ENCODE measurements at regions not wholly inside any gene's neighbourhood (a gene's known extent, or its start where the extent isn't known, plus 50 kb on each side); places are given as distances from the start of the nearest gene placed in this dataset.
A peak's percentile ranks its signal among the peaks of the same experiment; 100 is the strongest.
"Not testable (repeated sequence)": the region's sequence is repeated elsewhere in the genome, so short reads cannot be mapped to it uniquely, and the experiment has no call there.

DNA sequence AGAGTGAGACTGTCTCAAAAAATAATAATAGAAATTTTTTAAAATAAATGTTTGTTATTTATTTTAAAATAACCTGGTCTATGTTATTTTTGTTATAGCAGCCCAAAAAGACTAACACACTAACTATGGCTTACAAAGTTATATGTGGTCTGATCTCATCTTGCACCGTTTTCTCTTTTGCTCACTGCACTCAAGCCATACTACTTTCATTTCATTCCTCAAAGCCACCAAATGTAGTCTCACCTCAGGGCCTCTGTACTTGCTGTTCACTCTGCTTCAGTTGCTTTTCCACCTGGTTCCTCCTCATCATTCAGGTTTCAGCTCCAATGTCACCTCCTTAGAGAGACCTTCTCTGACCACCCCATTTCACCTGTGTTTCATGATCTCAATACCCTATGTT is 55.2 kb upstream of the MDM1 start:
- DNase-seq, result no peak

DNA sequence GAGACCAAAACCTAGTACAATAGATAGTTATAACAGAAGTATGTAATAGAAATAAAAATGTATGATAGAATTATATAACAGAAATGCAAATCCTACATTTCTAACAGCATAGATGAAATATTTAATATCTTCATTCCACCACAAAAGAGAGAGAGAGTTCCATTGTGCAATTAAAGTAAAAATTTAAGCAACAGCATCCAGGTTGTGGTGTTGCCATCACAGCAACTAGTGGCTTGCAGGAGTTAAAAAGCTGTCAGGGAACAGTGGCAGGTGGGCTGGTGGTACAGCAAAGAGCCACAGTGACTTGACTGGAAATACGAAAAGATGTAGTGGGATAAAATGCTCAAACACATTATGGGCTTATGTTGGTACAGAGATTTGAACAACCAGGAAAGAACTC is 57.1 kb upstream of the MDM1 start:
- no peak for DNase-seq

DNA sequence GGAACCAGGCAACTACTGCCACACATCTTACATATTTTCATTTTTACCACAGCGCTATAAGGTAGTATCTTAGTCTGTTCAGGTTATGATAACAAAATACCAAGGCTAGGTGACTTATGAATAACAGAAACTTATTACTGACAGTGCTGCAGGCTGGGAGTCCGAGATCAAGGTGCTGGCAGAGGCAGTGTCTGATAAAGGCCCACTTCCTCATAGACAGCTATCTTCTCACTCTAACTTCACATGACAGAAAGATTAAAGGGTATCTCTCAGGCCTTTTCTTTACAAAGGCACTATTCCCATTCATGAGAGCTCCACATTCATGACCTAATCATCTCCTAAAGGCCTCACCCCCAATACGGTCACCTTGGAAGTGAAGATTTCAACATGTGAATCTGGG is 59.8 kb upstream of the MDM1 start:
- DNase-seq, result no peak

DNA sequence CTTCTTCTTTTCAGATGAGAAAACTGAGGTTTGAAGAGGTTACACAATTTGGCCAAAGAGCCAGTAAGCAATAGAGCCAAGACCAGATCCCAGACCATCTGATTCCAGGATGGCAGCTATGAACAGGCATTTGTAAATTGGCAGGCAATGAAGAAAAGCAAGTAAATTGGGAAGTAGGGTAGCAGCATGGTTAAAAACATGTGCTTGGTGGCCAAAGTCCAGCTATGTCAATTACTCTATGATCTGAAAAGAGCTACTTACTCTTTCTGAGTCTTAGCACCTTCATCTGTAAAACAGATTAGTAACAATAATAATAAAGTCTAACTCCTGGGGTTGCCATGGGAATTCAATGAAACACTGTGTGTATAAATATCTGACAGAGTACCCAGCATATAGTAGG is 60.2 kb upstream of the MDM1 start:
- DNase-seq, result no peak

DNA sequence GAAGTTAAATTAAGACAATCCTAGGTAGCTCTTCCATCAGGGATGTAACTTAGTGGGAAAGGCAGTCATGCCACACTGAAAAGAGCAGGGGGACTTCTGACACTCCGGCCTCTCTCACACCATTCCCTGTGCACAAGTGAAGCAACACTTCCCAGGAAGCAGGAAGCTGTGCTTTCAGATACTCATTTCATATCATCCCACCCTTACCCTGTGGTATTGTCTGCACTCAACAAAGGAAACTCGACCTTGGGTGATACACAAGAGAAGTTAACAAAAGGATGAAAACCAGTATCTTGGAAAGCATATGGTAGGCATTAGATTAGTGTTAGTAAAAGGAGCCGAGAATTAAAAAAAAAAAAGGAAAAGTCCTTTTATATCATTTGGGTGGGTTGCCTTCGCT is 61.3 kb upstream of the MDM1 start:
- DNase-seq, result no peak

DNA sequence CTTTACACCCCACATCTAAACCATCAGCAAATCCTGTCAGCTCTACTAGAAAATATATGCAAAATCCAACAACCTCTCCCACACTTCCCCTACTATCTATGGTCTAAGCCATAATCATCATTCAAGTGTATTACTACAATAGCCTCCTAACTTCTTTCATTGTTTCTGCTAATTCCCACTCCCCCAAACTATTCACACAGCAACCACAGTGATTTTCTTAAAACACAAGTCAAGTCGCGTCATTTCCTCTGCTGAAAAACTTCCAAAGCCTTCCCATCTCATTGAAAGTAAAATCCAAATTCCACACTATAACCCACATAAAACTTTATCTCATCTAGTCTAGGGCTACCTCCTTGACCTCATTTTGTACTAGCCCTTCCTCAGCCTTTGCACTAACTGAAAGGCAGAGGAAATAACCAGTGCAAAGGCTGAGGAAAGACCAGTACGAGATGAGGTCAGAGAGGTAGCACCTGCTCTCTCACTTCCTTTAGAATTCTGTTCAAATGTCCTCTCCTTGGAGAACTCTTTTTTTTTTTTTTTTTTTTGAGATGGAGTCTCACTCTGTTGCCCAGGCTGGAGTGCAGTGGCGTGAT is 65.5 kb upstream of the MDM1 start:
- DNase-seq, result no peak

DNA sequence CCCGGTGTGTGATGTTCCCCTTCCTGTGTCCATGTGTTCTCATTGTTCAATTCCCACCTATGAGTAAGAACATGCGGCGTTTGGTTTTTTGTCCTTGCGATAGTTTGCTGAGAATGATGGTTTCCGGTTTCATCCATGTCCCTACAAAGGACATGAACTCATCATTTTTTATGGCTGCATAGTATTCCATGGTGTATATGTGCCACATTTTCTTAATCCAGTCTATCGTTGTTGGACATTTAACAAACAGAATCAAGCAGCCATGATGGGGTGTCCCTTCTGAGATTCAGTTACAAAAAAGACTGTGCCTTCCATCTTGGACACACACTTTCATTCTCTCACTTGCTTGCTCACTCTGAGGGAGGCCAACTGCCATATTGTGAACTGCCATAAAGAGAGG is 66.5 kb upstream of the MDM1 start:
- DNase-seq, result not testable (repeated sequence)

DNA sequence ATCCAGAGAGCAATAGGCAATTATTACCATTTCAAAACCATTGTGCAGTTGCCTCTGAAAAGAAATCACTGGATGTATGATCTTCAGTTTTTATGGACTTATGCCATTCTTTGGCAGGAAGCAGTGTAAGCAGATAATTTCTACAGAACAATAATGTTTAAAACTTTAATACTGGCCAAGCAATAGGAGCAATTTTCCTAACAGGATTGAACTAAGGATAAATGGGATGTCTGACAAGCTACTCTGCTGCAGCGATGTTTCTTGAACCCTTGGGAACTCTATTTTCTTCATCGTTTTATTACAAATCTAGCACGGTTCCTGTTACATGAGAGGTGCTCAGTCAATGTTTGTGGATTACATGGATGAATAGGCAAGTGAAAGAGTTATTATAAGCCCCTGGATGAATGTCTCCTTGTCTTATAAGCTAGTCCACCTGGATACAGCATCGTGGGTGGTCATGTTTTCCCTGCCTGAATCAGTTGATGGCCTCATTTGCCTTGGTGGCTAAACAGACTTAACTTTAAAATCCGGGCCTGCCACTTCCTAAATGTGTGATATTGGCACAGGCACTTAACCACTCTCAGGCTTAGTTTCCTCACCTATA is 68.2 kb upstream of the MDM1 start:
- peak; percentile 33 for DNase-seq

DNA sequence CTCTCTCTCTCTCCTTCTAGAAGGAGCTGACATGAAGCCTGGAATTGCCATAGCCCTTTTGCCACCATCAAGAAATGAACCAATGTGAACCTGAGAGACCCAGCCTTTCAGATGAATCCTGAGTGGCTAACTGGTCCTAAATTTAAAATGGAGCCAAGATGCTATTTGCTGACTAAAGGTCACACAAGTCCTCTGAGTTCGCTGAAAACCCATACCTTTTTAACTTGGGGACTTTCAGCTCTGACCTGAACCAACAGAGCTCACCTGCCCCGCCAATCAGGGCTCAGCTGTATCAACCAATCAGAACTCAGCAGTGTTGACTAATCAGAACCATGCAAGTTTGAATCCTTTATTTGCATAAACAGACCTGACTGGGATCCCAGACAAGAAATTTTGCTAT is 70.3 kb upstream of the MDM1 start:
- DNase-seq, result no peak

DNA sequence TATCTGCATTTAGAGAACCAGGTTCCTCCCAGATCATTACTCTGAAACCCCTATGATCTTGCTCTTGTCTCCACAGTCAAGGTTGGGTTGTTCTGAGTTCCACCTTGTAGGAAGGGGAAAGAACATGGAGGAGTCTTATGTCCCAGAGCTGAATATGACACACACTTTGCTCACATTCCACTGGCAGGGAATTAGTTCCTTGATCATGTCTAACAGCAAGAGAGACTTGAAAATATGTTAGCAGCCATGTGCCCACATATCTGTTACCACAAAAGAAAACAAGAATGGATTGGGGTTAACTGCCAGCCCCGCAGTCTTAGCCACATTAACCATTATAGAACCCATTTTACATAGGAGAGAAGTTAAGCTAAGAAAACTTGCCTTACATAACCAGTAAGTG is 71.1 kb upstream of the MDM1 start:
- no peak for DNase-seq

DNA sequence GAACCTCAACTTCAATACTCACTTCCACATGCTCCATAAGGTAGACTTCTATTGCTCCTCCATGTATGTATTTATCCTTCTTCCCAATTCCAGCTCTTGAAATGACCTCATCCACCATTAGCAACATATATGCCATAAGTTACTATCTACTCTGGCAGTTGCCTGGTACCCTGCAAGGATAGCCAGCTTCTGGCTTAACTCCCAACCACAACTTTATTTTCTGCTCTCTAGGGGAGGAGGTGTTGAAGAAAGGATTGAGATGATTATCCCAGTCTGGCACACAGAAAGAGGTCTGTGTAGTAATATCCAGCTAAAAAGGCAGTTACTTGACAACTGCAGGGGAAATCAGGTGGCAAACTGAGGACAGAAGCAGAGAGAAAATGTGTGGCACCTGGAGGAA is 71.5 kb upstream of the MDM1 start:
- no peak for DNase-seq

DNA sequence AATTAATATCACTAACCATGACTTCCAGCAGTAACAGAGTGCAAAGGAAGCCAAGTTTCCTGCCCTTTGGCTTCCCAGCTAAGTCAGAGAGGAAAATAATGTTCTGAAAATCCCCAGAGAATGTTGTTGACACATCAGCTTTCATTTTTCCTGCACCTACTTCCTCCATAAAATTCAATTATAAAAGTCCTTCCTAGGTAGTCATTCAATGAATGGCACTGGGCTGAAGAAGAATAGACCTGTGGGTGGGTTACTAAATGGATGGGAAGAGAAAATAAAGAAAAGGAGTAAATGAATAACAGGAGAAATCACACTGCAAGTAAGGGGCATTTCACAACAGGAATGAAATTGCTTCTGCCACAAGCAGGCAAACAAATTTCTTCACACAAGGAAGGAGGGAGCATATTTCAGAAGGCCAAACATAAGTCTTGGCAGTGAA is 73.2 kb upstream of the MDM1 start:
- DNase-seq, result no peak

DNA sequence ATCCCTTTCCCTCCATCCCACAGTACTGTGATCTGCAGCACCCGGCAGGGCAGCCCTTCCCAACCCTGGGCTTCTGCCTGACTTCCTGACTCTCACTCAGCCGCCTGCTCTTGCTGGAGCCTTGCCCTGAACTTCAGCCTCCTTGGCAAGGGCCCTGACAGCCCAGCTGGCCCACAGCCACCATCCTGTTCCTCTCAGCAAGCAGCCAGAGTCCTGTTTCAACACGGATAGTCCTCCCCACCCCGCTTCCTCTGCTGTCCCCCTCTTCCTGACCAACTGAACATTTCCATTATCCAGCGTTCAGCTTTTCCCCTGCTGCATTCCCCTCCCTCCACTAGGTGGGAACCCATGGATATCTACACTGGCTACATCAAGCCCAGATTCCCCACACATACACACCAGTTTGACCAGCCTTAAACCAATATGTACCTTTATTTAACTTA is 74.0 kb upstream of the MDM1 start:
- peak; percentile 49 for DNase-seq

DNA sequence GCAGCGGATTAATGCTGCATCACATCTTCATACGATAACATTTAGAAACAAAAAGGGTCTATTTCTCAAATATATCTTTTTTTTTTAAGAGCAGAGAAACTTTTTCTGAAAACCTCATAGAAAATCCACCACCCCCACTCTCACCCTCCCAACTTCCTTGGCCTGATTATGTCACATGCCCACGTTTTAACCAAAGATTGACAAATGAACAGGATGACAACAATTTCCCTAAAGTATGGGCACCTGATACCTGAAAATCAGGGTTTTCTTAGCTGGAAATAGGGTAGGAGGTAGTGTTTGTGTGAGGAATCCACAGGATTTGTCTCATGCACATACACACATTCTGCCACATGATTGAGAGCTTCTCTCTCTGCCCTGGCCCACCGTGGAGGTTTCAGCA is 74.7 kb upstream of the MDM1 start:
- DNase-seq, result no peak

DNA sequence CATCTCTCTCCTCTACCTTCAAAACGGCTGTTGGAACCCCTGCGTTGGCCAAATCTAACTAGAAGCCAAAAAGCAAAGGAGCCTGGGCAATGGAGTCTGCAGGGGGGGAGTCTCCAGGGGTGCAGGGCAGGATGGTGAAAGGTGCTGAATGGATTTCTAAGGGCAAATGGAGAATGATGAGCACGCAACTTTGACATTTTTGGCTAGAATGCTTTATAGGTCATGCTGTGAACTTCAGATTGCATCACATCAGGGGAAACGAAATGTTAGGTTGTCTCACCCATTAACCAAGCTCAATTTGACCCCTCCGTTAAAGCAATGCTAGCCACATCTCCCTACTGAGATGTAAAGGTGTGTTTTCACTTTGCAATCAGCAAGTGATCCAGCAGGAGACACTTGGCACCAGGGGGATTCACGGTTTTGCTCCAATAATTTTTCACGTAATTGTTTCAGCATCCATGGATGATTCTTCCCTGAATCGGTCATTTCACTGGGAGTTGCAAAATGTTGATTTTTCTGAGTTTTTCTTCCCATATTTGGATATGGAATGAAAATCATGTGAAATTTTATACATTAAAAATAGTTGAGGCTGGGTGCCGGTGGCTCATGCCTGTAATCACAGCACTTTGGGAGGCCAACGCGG is 78.0 kb upstream of the MDM1 start:
- DNase-seq, result no peak

DNA sequence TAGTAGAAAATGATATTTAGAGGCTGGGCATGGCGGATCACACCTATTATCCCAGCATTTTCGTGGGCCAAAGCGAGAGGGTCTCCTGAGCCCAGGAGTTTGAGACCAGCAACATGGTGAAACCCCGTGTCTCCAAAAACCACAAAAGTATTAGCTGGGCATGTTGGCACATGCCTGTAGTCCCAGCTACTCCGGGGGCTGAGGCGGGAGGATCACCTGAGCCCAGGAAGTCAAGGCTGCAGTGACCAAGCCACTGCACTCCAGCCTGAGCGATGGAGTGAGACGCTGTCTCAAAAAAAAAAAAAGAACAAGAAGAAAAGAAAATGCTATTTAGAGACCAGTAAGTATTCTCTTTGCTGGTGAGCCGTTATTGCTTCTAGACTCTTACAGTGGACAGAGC is 79.2 kb upstream of the MDM1 start:
- no peak for DNase-seq

DNA sequence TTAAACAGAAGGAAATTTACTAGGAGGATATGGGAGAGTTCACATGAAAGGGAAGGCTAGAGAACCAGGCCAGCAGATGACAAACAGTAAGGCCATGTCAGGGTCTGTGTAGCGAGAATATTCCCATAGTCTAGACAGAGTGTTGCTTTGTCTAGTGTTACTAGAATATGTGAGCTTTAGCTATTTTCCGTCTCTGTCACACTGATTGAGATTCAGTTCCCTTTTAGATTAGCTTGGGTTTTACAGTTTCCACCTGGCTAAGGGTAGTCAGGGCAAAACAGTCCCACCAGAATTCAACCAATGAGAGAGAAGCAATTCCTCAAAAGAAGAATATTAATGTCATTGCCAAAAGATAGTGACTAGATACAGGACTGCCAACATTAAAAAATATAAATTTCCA is 82.8 kb upstream of the MDM1 start:
- no peak for DNase-seq

DNA sequence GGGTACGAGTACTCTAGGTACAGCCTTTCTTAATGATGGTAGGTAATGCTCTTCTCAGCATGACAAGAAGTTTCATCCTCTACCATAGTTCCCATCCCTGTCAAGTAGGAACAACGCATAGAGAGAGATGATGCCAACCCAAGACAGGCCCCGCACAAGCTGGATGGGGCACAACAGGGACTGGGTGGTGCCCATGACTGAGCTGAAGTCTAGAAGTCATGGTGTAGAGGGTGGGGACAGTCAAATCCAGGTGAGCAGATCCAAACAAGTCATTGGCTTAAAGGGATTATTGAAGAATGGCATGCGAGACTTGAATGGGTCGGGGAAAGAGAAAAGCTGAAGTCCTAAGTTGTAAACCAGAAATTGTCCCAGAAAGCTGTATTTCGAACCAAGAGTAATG is 84.2 kb upstream of the MDM1 start:
- DNase-seq, result no peak

DNA sequence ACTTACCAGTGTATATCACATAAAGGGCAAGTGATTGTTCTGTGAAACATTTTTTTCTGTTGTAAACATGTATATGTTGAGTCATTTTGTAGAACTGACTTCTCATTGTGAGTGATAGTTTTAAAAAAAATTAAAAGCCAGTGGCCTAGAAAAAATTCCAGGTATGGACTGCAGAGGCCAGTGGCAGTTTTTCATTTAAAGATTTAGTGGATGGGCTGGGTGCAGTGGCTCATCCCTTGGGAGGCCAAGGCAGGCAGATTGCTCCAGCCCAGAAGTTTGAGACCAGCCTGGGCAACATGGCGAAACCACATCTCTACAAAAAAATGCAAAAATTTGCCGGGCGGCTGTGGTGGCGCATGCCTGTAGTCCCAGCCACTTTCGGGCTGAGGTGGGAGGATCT is 84.7 kb upstream of the MDM1 start:
- no peak for DNase-seq

DNA sequence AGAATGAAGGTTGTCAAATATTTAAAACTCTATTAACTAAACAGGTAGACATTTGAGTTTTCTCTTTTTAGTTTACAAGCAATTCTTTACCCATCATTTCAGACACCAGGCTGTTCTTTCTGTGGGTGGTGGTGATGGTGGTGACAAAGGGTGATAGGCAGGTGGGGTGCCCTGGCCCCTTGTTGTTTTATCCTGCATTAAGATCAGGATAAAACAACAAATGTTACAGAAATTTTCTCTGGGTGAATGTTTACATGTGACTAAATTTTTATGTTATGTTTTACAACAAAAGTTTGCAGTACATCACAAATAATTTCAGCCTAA is 85.9 kb upstream of the MDM1 start:
- no peak for DNase-seq

DNA sequence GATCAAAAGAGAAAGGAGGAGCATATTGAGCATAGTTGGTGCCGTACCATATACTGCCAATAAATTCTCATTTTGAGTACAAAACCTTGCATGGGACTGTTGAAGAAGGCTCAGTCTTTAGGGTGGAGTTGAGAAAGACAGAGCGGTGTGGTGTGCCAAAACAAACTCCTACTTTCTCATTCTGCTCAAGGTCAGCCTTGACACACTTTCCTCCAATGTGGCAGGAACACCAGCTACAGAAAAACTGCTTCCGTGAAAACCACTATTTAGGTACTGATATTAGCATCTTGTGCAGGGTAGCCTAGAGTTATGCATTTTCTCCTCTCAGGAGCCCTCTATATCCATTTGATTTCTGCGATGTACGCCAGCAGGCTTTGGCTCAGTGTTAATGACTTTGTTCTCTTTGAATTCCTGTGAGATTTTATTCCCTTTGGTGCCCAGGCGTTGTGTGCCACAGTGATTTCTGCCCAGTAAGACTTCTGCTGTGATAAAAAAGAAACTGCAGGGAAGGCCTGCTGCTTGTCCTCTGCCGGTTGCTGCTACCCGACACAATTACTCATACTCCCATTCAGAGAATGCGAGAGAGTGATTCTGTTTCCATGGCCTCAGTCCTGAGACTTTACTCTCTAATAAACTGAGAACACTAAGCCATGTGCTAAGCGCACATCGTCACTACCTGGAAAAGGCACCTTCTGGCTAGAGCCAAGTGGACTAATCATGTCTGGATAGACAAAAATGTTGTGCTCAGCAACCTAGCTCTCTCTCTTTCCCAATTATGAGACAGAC is 88.3 kb upstream of the MDM1 start:
- no peak for DNase-seq

DNA sequence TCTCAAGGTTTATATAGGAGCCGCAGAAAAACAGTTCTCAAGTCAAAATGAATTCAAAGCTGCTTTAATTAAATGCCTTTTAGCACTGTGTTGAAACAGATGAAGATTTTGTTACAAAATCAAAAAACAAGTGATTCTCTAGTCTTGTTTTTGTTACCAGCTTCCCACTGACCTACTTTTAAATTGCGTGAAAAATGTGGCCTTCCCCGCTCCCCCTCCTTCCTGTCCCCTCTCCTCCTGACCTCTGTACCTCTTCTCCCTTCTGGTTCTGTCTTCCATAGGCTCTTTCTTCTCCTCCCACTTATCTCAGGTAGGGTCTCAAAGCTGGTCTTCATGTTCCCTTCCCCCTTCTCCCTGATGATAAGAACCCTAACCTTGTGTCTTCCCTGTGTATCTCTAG is 90.0 kb upstream of the MDM1 start:
- no peak for DNase-seq

DNA sequence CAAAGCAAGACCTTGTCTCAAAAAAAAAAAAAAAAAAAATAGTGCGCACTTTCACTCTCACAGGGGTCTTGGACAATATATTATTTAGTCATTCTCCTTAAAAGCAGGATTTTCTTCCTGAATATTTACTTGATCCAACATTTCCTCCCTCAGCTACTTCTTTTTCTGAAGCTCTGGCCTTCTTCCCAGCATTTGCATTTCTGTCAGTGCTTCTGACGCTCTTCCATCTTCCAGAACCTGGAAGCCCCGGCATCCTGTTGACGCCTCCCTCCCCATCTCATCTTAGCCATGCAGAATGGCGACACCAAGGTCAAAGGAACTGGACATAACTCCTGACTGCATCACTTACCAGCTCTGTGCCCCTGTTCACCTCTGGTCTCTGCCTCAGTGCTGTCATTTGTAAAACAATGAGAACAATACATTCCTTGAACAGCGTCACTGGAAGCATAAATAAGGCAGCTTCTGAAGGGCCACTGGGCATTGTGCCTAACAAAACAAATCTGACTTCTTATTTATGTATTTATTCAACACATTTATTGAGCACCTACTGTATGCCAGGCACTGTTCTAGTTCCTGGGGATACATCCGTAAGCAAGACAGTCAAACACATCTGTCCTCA is 90.9 kb upstream of the MDM1 start:
- DNase-seq, result no peak

All from renal pelvis (tissue), 1 donor.